ENCODE measurements at regions not wholly inside any gene's neighbourhood (a gene's known extent, or its start where the extent isn't known, plus 50 kb on each side); places are given as distances from the start of the nearest gene placed in this dataset.

DNA sequence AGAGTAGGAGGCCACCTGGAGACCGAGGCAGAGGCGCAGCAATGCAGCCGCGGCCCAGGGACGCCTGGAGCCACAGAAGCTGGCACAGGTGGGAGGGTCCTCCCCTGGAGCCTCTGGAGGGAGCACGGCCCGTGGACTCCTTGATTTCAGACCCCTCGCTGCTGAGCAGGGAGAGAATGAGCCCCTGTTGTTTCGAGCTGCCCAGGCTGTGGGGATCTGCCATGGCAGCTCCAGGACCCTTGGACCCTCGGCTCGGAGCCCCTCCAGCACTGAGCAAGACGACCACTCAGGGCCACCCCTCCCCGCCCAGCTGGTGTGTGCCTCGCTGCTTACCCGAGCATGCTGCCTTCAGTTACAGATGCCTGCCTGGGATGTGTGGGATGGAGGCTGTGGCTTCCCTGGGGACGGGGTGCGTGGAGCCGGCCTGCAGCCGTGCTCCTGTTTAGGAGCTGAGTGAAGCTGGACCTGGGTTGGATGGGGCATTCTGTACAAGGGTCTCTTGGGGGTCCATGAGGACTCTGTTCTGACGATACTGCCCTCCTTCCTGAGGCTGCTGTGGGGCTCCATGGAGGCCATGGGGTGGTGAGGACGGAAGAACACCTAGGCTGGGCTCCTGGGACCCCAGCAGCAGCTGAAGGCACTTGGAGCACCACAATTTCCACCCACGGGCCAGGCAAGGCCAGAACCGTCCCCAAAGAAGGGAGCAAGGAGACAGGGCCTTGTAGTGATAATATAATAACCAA, 115.1 kb upstream of the LPCAT1 start:
- Mint-ChIP-seq H3K27ac (no peak overlapping the region), H3K4me3 (no peak overlapping the region), H3K27me3 (peaks cover 14% of the 10 kb centered on the region), H3K9me3 (ENCODE audit: insufficient read depth) (no peaks in the 10 kb centered on the region), H3K4me1 (peaks cover 16% of the 10 kb centered on the region)
- ChIA-PET CTCF (interaction anchor here (1.1 kb wide), 1 partner anchor 18 kb away, joined by 3 read pairs; no protein-coding TSS in a partner anchor), POLR2A (interaction anchor here (0.5 kb wide), 2 partner anchors 68 to 164 kb away, joined by 3 to 4 read pairs; no protein-coding TSS in a partner anchor)
- DNase-seq, result no peak
- H3K9me3 ChIP-seq (ENCODE audit: control extremely low read depth in 1 of 3, control insufficient read depth in 2 of 3, insufficient read depth in 1 of 3, low read length in 2 of 3), result no peaks in the 10 kb centered on the region
- intact Hi-C loops (cut with micrococcal nuclease), result no loop called here
- H3K27me3 ChIP-seq (replicated peaks in 1 of 4; ENCODE audit: control extremely low read depth in 1 of 4, control insufficient read depth in 3 of 4, insufficient read depth in 4 of 4, low read length in 3 of 4), result peaks cover 0 to 18% (median 8%) of the 10 kb centered on the region in 4 experiments
- ATAC-seq (ENCODE audit: low read depth), result no peak
- no peak overlapping the region for H2AFZ ChIP-seq (ENCODE audit: insufficient read depth, low read depth, low read length, poor library complexity, severe bottlenecking)
- no peaks in the 10 kb centered on the region for H4K20me1 ChIP-seq (ENCODE audit: control insufficient read depth, insufficient read depth, low read length, poor library complexity, severe bottlenecking)
- no peak overlapping the region for H3K4me3 ChIP-seq (ENCODE audit: control extremely low read depth in 1 of 5, extremely low read depth in 1 of 5, insufficient read depth in 1 of 5, low read depth in 2 of 5, low read length in 4 of 5)
- 94% methylated on average over 20 of the region's 23 CpGs for WGBS (ENCODE audit: insufficient coverage)
- H3K4me2 ChIP-seq (replicated peaks; ENCODE audit: low read depth, low read length, poor library complexity, severe bottlenecking), result no peak overlapping the region
- H3K4me1 ChIP-seq (ENCODE audit: control insufficient read depth in 2 of 2, insufficient read depth in 2 of 2, low read length in 2 of 2), result peaks cover 4 to 5% of the 10 kb centered on the region in 2 donors
- TF ChIP-seq, protein P1, sequence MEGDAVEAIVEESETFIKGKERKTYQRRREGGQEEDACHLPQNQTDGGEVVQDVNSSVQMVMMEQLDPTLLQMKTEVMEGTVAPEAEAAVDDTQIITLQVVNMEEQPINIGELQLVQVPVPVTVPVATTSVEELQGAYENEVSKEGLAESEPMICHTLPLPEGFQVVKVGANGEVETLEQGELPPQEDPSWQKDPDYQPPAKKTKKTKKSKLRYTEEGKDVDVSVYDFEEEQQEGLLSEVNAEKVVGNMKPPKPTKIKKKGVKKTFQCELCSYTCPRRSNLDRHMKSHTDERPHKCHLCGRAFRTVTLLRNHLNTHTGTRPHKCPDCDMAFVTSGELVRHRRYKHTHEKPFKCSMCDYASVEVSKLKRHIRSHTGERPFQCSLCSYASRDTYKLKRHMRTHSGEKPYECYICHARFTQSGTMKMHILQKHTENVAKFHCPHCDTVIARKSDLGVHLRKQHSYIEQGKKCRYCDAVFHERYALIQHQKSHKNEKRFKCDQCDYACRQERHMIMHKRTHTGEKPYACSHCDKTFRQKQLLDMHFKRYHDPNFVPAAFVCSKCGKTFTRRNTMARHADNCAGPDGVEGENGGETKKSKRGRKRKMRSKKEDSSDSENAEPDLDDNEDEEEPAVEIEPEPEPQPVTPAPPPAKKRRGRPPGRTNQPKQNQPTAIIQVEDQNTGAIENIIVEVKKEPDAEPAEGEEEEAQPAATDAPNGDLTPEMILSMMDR (IDR thresholded peaks at IDR 0.05), result no peak
- TF ChIP-seq EZH2 (IDR thresholded peaks at IDR 0.05; ENCODE audit: borderline replicate concordance, insufficient read depth, low read depth, low read length, poor library complexity, severe bottlenecking), result no peak
- no peak overlapping the region for H3K27ac ChIP-seq (ENCODE audit: low read length in 2 of 2)
- H3K9ac ChIP-seq (ENCODE audit: low read length), result no peak overlapping the region
- peaks cover 5% of the 10 kb centered on the region for H3K79me2 ChIP-seq (ENCODE audit: control insufficient read depth, insufficient read depth, low read length)
- no peaks in the 10 kb centered on the region for H3K36me3 ChIP-seq (replicated peaks in 1 of 2; ENCODE audit: control extremely low read depth in 1 of 2, control insufficient read depth in 1 of 2, extremely low read depth in 1 of 2, insufficient read depth in 2 of 2, low read length in 1 of 2)
